ENCODE measurements at regions not wholly inside any gene's neighbourhood (a gene's known extent, or its start where the extent isn't known, plus 50 kb on each side); places are given as distances from the start of the nearest gene placed in this dataset.

- TF ChIP-seq CTCF (IDR thresholded peaks at IDR 0.05; ENCODE audit: low read length) (no peak), EZH2phosphoT487 (IDR thresholded peaks at IDR 0.05; ENCODE audit: low read length) (no peak), EZH2 (optimal IDR thresholded peaks at IDR 0.05; ENCODE audit: low read depth, low read length) (no peak)
Measured at GRCh38 chr9:27763831-27764230, 190.6 kb upstream of the C9orf72 start.
